Activated naive CD8-positive, alpha-beta T cell treated with anti-CD3 and anti-CD28 coated beads for 36 hours (primary cell): ENCODE measurements at regions not wholly inside any gene's neighbourhood (a gene's known extent, or its start where the extent isn't known, plus 50 kb on each side); places are given as distances from the start of the nearest gene placed in this dataset.
"Not testable (repeated sequence)": the region's sequence is repeated elsewhere in the genome, so short reads cannot be mapped to it uniquely, and the experiment has no call there.

Experiments used
- DNase-seq: peaks from one replicate; pipeline ENCODE4 v3.0.0; 2021
- H3K27ac Mint-ChIP-seq: one replicate; pipeline ENCODE4 v1.8.0; 2022; ENCODE audit warnings: mild to moderate bottlenecking, moderate library complexity, mixed read lengths
- H3K27me3 Mint-ChIP-seq: one replicate; pipeline ENCODE4 v1.8.0; 2022; ENCODE audit warnings: mild to moderate bottlenecking, mixed read lengths
- H3K36me3 Mint-ChIP-seq: one replicate; pipeline ENCODE4 v1.8.0; 2021; ENCODE audit warnings: mild to moderate bottlenecking, mixed read lengths
- H3K4me1 Mint-ChIP-seq: one replicate; pipeline ENCODE4 v1.8.0; 2021; ENCODE audit warnings: mixed read lengths
- H3K4me3 Mint-ChIP-seq: one replicate; pipeline ENCODE4 v1.8.0; 2022; ENCODE audit warnings: mild to moderate bottlenecking, moderate library complexity, mixed read lengths
- H3K9me3 Mint-ChIP-seq: one replicate; pipeline ENCODE4 v1.8.0; 2022; ENCODE audit warnings: mixed read lengths

- H3K27me3 Mint-ChIP-seq, DNase-seq, H3K27ac Mint-ChIP-seq, H3K4me1 Mint-ChIP-seq, H3K4me3 Mint-ChIP-seq, H3K9me3 Mint-ChIP-seq, H3K36me3 Mint-ChIP-seq: not testable (repeated sequence)
Measured at GRCh38 chr17:69698352-69698751, 283.9 kb downstream of the MAP2K6 start.

- Mint-ChIP-seq H3K27ac (no peak overlapping the region), H3K9me3 (peaks cover 9% of the 10 kb centered on the region), H3K27me3 (no peaks in the 10 kb centered on the region), H3K36me3 (no peaks in the 10 kb centered on the region), H3K4me3 (no peak overlapping the region), H3K4me1 (no peaks in the 10 kb centered on the region)
- DNase-seq, result no peak
Measured at GRCh38 chr17:69702078-69702477, 287.6 kb downstream of the MAP2K6 start.

DNA sequence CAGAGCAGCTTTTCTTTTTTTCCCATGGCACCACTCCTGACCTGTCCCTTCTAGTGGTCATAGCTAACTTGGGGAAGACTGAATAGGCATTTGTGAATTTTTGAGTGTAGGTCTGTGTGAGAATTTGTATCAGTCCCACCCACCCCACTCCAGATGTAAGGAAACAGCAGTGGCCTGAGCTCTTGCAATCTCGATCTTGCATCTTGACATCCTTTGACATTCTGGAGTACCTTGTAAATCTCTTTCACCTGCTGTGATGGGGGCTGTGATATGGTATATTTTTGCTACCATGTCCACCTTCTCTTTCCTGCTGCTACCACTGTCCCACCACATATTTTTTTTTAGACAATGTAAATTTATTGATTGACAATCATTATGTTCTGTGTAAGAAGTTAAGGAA is 289.3 kb downstream of the MAP2K6 start:
- H3K27me3 Mint-ChIP-seq, result no peaks in the 10 kb centered on the region
- H3K4me1 Mint-ChIP-seq, result no peaks in the 10 kb centered on the region
- no peak for DNase-seq
- no peak overlapping the region for H3K27ac Mint-ChIP-seq
- no peak overlapping the region for H3K4me3 Mint-ChIP-seq
- peaks cover 7% of the 10 kb centered on the region for H3K9me3 Mint-ChIP-seq
- H3K36me3 Mint-ChIP-seq, result no peaks in the 10 kb centered on the region

- Mint-ChIP-seq H3K4me3 (no peak overlapping the region), H3K27ac (no peak overlapping the region), H3K36me3 (no peaks in the 10 kb centered on the region), H3K4me1 (peaks cover 2% of the 10 kb centered on the region), H3K27me3 (no peaks in the 10 kb centered on the region), H3K9me3 (peaks cover under 1% of the 10 kb centered on the region)
- no peak for DNase-seq
Measured at GRCh38 chr17:69704935-69705334, 290.4 kb downstream of the MAP2K6 start.

DNA sequence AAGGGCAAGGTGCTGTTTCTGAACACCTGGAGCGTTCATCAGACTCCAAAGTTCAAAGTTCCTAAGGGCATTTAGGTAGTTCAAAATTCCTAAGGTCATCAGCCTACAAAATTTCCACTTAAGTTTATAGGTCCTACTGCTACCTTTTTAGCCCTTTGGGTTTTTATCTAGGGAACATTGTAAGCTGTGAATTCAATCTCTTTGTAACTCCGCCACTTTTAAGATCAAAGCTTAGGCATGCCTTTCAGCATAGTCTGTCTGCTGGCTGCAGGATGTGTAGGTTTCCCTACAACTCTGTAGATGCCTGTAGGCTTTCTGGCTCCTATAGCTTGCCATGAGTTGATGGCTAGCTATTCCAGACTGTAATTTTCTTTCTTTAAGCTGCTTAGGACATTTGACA is 291.6 kb downstream of the MAP2K6 start:
- no peak for DNase-seq
- no peak overlapping the region for H3K27ac Mint-ChIP-seq
- H3K36me3 Mint-ChIP-seq, result no peaks in the 10 kb centered on the region
- no peak overlapping the region for H3K4me3 Mint-ChIP-seq
- peaks cover 5% of the 10 kb centered on the region for H3K27me3 Mint-ChIP-seq
- peaks cover 2% of the 10 kb centered on the region for H3K4me1 Mint-ChIP-seq
- no peaks in the 10 kb centered on the region for H3K9me3 Mint-ChIP-seq

DNA sequence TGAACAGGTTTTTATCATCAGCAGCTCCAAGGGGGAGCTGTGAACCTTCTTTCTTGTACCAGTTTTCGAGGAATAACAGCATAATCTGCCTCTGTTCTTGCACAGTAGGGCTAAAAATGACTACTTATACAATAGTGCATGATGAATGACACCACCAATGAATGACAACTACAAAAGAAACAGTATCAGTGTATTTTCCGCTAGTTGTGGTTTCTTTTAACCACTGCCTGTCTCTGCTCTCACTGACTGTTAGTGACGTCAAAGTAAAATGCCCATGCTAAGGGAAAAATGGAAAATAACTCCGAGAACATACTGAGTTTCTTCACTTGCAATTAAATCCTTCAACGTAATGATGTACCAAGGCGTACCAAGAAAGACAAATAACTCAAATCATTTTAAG is 294.9 kb downstream of the MAP2K6 start:
- peaks cover 2% of the 10 kb centered on the region for H3K4me1 Mint-ChIP-seq
- H3K9me3 Mint-ChIP-seq, result no peaks in the 10 kb centered on the region
- DNase-seq, result no peak
- peaks cover 5% of the 10 kb centered on the region for H3K27me3 Mint-ChIP-seq
- H3K27ac Mint-ChIP-seq, result no peak overlapping the region
- H3K4me3 Mint-ChIP-seq, result no peak overlapping the region
- H3K36me3 Mint-ChIP-seq, result no peaks in the 10 kb centered on the region

- Mint-ChIP-seq H3K27ac (no peak overlapping the region), H3K4me3 (no peak overlapping the region), H3K27me3 (peaks cover 5% of the 10 kb centered on the region), H3K4me1 (peaks cover 2% of the 10 kb centered on the region), H3K36me3 (no peaks in the 10 kb centered on the region), H3K9me3 (peaks cover 4% of the 10 kb centered on the region)
- DNase-seq, result no peak
Measured at GRCh38 chr17:69710926-69711325, 296.4 kb downstream of the MAP2K6 start.

- no peaks in the 10 kb centered on the region for H3K36me3 Mint-ChIP-seq
Measured at GRCh38 chr17:69711541-69711940, 297.0 kb downstream of the MAP2K6 start.

DNA sequence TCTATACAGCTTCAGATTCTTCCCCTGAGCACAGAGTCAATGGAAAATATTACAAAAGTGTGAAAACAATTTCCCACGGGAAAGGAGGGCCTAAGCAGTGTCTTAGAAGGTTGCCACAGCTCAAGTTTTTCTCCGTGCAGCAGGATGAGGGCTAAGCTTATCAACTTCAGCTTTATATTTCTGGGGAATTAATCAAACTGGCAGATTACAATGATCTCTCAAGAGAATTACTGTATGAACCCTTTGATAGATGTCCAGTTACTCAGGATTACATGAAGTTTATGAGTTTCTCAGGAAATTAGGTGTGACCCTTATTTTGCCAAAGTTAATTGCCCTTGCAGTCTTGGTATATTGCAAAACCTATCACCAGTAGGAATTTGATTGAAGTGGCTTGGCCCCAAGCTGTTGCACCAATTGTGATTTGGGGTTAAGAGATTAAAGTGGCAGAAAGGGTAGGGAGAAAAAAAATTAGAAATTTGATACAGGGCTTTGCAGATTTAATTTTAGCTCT is 298.4 kb downstream of the MAP2K6 start:
- no peaks in the 10 kb centered on the region for H3K36me3 Mint-ChIP-seq
- H3K4me3 Mint-ChIP-seq, result no peak overlapping the region
- H3K9me3 Mint-ChIP-seq, result peaks cover 4% of the 10 kb centered on the region
- H3K27ac Mint-ChIP-seq, result no peak overlapping the region
- H3K4me1 Mint-ChIP-seq, result peaks cover 2% of the 10 kb centered on the region
- no peak for DNase-seq
- H3K27me3 Mint-ChIP-seq, result peaks cover 5% of the 10 kb centered on the region

More at GRCh38 chr17:69711541-69711940, 297.0 kb downstream of the MAP2K6 start:
- Mint-ChIP-seq H3K9me3 (peaks cover 4% of the 10 kb centered on the region), H3K4me1 (peaks cover 2% of the 10 kb centered on the region), H3K27ac (no peak overlapping the region), H3K27me3 (peaks cover 5% of the 10 kb centered on the region), H3K4me3 (no peak overlapping the region)
- DNase-seq, result no peak

- peaks cover 5% of the 10 kb centered on the region for H3K27me3 Mint-ChIP-seq
- H3K9me3 Mint-ChIP-seq, result peaks cover 4% of the 10 kb centered on the region
- H3K4me3 Mint-ChIP-seq, result no peak overlapping the region
- H3K4me1 Mint-ChIP-seq, result peaks cover 2% of the 10 kb centered on the region
- DNase-seq, result no peak
- no peak overlapping the region for H3K27ac Mint-ChIP-seq
- H3K36me3 Mint-ChIP-seq, result no peaks in the 10 kb centered on the region
Measured at GRCh38 chr17:69713815-69714214, 299.3 kb downstream of the MAP2K6 start.

GRCh38 chr17:69714669-69715068 is 300.2 kb downstream of the MAP2K6 start:
- no peak overlapping the region for H3K27ac Mint-ChIP-seq
- no peak for DNase-seq
- H3K9me3 Mint-ChIP-seq, result peaks cover 4% of the 10 kb centered on the region
- H3K36me3 Mint-ChIP-seq, result no peaks in the 10 kb centered on the region
- no peak overlapping the region for H3K4me3 Mint-ChIP-seq
- no peaks in the 10 kb centered on the region for H3K4me1 Mint-ChIP-seq
- H3K27me3 Mint-ChIP-seq, result peaks cover 5% of the 10 kb centered on the region

GRCh38 chr17:69715656-69716055 is 301.2 kb downstream of the MAP2K6 start:
- Mint-ChIP-seq H3K27ac (no peak overlapping the region), H3K36me3 (no peaks in the 10 kb centered on the region), H3K27me3 (peaks cover under 1% of the 10 kb centered on the region), H3K9me3 (peaks cover 4% of the 10 kb centered on the region), H3K4me1 (no peaks in the 10 kb centered on the region), H3K4me3 (no peak overlapping the region)
- no peak for DNase-seq

DNA sequence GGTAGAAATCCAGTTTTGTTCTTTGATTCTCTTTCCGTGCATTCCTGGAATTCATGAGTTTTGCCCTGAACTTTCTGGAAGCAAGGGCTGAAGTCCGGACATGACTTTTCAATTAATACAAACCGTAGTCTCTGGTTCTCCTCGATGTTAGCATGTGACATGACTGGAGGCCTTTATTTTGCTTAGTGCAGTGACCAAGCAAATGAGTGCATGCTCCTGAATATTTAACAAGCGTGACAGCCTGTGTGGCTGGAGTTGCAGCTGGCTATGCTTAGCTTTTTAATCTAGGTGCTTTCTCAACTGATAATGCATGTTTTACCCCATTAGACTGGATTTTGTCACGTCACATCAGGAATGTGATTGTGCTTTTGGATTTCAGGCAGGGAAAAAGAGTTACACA is 302.1 kb downstream of the MAP2K6 start:
- Mint-ChIP-seq H3K4me3 (no peak overlapping the region), H3K27me3 (no peaks in the 10 kb centered on the region), H3K36me3 (no peaks in the 10 kb centered on the region), H3K9me3 (peaks cover 4% of the 10 kb centered on the region), H3K27ac (no peak overlapping the region), H3K4me1 (no peaks in the 10 kb centered on the region)
- no peak for DNase-seq

DNA sequence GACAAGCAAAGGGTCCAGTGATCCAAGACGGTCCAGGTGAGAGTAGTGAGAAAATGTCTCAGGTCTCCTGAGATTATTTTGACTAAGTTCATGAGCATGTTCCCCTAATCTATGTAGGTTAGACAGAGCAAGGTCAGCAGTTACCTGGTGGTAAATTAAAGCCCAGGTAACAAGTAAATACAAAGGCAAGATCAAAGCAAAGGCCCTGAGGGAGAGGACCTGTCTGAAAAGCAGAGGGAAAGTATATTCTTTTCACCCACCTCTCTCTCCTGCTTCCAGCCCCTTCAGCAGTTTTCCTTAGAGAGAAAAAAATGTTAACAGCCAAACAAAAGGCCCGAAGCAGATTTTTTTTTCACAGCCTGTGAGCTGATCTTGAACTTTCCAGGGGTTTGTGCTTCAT is 302.7 kb downstream of the MAP2K6 start:
- H3K4me1 Mint-ChIP-seq, result no peaks in the 10 kb centered on the region
- no peak overlapping the region for H3K4me3 Mint-ChIP-seq
- no peak overlapping the region for H3K27ac Mint-ChIP-seq

GRCh38 chr17:69717819-69718218 is 303.3 kb downstream of the MAP2K6 start:
- H3K4me3 Mint-ChIP-seq, result no peak overlapping the region
- peaks cover 4% of the 10 kb centered on the region for H3K9me3 Mint-ChIP-seq
- H3K36me3 Mint-ChIP-seq, result no peaks in the 10 kb centered on the region
- H3K27ac Mint-ChIP-seq, result no peak overlapping the region
- H3K4me1 Mint-ChIP-seq, result no peaks in the 10 kb centered on the region
- no peak for DNase-seq
- H3K27me3 Mint-ChIP-seq, result no peaks in the 10 kb centered on the region

More for the DNA sequence above, 302.7 kb downstream of the MAP2K6 start:
- no peaks in the 10 kb centered on the region for H3K36me3 Mint-ChIP-seq
- H3K27me3 Mint-ChIP-seq, result no peaks in the 10 kb centered on the region
- DNase-seq, result no peak
- peaks cover 4% of the 10 kb centered on the region for H3K9me3 Mint-ChIP-seq

GRCh38 chr17:69719474-69720048 is 305.1 kb downstream of the MAP2K6 start:
- H3K9me3 Mint-ChIP-seq, result peaks cover 4% of the 10 kb centered on the region
- H3K36me3 Mint-ChIP-seq, result no peaks in the 10 kb centered on the region
- no peak overlapping the region for H3K27ac Mint-ChIP-seq
- no peaks in the 10 kb centered on the region for H3K4me1 Mint-ChIP-seq
- H3K4me3 Mint-ChIP-seq, result no peak overlapping the region
- DNase-seq, result no peak
- H3K27me3 Mint-ChIP-seq, result peaks cover 4% of the 10 kb centered on the region
